ENCODE measurements at regions not wholly inside any gene's neighbourhood (a gene's known extent, or its start where the extent isn't known, plus 50 kb on each side); places are given as distances from the start of the nearest gene placed in this dataset.

- TF ChIP-seq TBP (CRISPR knock-in tag; IDR thresholded peaks at IDR 0.05) (no peak), ZNF589 (CRISPR knock-in tag; conservative IDR thresholded peaks at IDR 0.05) (no peak), BCLAF1 (IDR thresholded peaks at IDR 0.05) (no peak), NR1H2 (CRISPR knock-in tag; IDR thresholded peaks at IDR 0.05; ENCODE audit: borderline replicate concordance, low read depth) (no peak), ZBTB8A (CRISPR knock-in tag; IDR thresholded peaks at IDR 0.05; ENCODE audit: borderline replicate concordance, low read depth) (no peak), ZMAT3 (CRISPR knock-in tag; conservative IDR thresholded peaks at IDR 0.05) (no peak), NFE2L2 (IDR thresholded peaks at IDR 0.05; ENCODE audit: low read length) (no peak), ZNF34 (CRISPR knock-in tag; IDR thresholded peaks at IDR 0.05; ENCODE audit: borderline replicate concordance) (no peak), CENPT (CRISPR knock-in tag; IDR thresholded peaks at IDR 0.05; ENCODE audit: low read depth) (no peak), ZNF468 (CRISPR knock-in tag; IDR thresholded peaks at IDR 0.05) (no peak), HNRNPK (IDR thresholded peaks at IDR 0.05; ENCODE audit: low read depth, low read length, poor library complexity, severe bottlenecking) (no peak)
Measured at GRCh38 chr1:101460739-101461138, 223.9 kb downstream of the S1PR1 start.

All from HepG2 (cell line).